Neuron (in vitro differentiated cells): ENCODE measurements at regions not wholly inside any gene's neighbourhood (a gene's known extent, or its start where the extent isn't known, plus 50 kb on each side); places are given as distances from the start of the nearest gene placed in this dataset.
A peak's percentile ranks its signal among the peaks of the same experiment; 100 is the strongest.

Experiments
- H2AFZ ChIP-seq: one replicate; pipeline ENCODE4 v1.6.1; 2013; ENCODE audit warnings: low read depth, mild to moderate bottlenecking, inconsistent platforms, low read length, moderate library complexity
- H3K27me3 ChIP-seq: one replicate; pipeline ENCODE4 v1.6.1; 2013; ENCODE audit warnings: low read length; ENCODE audit not compliant: insufficient read depth
- H3K36me3 ChIP-seq: one replicate; pipeline ENCODE4 v1.6.1; 2013; ENCODE audit warnings: low read length; ENCODE audit not compliant: insufficient read depth
- H3K4me1 ChIP-seq: one replicate; pipeline ENCODE4 v1.6.1; 2013; ENCODE audit warnings: low read length; ENCODE audit not compliant: insufficient read depth
- H3K4me3 ChIP-seq: 2 replicates; pipeline ENCODE4 v1.5.1; 2013; ENCODE audit warnings: mild to moderate bottlenecking, low read length, moderate library complexity
- H3K9me3 ChIP-seq: one replicate; pipeline ENCODE4 v1.6.1; 2013; ENCODE audit warnings: low read length

DNA sequence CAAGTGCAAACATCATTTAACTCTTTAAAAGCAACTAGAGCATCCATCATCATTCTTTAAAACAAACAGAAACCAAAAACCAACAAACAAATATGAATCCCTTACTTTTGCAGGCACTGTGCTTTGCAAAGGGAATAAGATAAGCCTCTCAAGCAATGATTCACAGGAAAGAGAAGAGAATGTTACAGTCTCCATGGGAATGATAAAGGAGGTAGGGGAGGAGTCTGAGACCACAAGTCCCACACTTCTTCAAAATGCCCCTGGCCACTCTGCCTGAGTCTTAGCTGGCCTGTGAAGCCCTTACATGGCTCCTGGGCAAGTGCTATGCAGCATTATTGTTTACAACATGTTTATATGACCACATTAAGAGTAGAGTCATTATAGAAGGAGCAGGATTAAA is 257.7 kb upstream of the MARCKS start:
- H2AFZ ChIP-seq, result no peak overlapping the region
- H3K4me3 ChIP-seq, result no peak overlapping the region
- no peaks in the 10 kb centered on the region for H3K27me3 ChIP-seq
- H3K36me3 ChIP-seq, result no peaks in the 10 kb centered on the region
- H3K9me3 ChIP-seq, result peaks cover 3% of the 10 kb centered on the region
- peaks cover 7% of the 10 kb centered on the region for H3K4me1 ChIP-seq

DNA sequence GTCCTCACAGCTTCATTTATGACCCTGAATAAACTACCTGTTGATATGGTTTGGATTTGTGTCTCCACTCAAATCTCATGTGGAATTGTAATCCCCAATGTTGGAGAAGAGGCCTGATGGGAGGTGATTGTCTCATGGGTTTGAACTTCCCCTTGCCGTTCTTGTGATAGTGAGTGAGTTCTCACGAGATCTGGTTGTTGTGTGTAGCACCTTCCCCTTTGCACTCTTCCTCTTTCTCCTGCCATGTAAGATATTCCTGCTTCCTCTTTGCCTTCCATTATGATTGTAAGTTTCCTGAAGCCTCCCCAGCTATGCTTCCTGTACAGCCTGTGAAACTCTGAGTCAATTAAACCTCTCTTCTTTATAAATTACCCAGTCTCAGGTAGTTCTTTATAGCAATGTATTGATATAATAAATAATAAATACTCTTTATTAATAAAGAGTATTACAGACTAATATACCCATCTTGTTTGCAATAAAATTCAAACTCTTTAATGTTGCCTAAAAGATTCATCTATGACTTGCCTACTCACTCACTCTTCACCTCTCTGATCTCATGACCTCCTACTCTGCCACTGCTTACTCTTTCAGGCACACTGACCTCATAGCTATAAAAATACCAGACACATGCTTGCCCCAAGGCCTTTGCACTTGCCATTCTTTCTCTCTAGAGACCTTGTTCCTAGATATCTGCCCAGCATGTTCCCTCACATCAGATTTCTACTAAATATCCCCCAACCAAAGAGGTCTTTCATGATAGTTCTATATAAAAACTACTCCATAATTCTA is 256.4 kb upstream of the MARCKS start:
- Histone ChIP-seq H3K4me1 (peaks cover 7% of the 10 kb centered on the region), H2AFZ (no peak overlapping the region), H3K36me3 (no peaks in the 10 kb centered on the region), H3K27me3 (no peaks in the 10 kb centered on the region), H3K9me3 (peaks cover 3% of the 10 kb centered on the region), H3K4me3 (no peak overlapping the region)

DNA sequence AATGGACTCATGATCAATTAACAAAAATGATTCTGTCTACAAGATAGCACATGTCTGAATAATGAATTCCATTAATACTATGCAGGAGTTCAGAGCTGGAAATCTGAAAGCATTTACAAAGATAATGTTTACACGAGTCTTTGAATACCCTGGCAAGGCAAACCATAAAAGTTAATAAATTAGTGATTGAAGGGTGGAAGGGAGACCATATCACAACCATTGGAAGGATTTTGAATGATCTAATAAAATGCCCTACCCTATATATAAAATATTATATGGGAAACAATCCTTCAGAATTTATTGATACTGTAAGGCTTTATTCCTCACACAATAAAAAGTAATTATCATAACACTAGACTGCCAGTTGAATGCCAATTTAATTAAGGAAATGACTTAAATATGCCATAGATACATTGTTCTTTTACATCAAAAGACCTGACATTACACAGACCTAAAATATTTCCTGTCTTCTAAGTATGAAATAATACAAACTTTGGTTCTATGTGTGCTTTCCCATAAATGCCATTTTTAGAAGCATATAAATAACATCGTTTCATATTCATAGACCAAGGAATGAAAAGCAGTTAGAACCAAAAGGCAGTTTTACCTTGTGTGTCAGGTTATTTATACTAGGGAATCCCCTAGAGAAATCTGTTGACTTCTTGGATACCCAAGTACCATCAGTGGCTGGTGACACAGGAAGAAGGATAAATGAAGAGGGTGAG is 249.2 kb upstream of the MARCKS start:
- no peaks in the 10 kb centered on the region for H3K27me3 ChIP-seq
- no peaks in the 10 kb centered on the region for H3K36me3 ChIP-seq
- peaks cover 1% of the 10 kb centered on the region for H3K9me3 ChIP-seq
- H3K4me3 ChIP-seq, result no peak overlapping the region
- peaks cover 11% of the 10 kb centered on the region for H3K4me1 ChIP-seq
- no peak overlapping the region for H2AFZ ChIP-seq

DNA sequence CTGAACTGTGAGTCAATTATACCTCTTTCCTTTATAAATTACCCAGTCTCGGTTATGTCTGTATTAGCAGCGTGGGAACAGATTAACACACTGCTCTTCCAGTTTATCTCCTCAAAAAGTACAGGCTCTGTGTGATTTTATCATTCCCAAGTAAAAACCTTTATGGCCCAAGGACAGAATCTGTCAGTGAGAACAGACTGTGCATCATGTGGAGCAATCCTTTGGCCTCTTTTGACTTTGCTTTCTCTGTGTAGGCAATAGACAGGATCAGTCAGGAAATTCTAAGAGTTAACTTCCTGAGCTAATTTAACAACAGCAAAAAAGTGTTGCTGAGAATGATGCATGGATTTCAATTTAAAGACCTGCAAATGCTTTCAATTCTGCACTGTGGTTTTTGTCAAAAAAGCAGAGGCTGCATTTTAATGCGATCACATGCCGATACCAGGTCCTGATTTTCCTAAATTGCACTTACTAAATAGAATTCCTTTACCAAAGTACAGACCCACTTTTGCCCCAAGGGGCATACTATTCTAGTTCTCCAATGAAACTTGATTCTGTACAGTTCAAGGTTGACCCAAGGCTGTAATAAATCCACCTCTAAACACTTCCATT is 246.7 kb upstream of the MARCKS start:
- Histone ChIP-seq H3K27me3 (no peaks in the 10 kb centered on the region), H3K9me3 (peaks cover 2% of the 10 kb centered on the region), H3K4me1 (peaks cover 11% of the 10 kb centered on the region), H3K36me3 (no peaks in the 10 kb centered on the region), H3K4me3 (no peak overlapping the region), H2AFZ (peak overlapping the region; percentile 43)

DNA sequence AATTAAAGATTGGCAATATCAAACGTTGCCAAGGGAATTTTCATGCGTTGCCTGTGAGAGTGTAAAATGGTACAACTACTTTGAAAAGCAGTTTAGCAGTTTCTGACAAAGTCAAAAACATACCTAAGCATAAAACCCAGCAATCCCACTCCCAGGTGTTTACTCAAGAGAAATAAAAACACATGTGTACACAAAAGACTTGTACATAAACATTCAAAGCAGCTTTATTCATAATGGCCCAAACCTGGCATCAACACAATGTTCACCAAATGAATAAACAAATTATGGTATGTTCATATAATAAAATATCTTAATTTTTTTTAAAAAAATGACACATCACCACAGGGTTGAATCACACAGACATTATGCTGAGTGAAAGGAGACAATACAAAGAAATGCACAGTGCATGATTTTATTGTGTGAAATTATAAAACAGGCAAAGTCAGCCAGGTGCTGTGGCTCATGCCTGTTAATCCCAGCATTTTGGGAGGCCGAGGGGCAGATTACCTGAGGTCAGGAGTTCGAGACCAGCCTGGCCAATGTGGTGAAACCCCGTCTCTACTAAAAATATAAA is 240.4 kb upstream of the MARCKS start:
- no peak overlapping the region for H2AFZ ChIP-seq
- no peak overlapping the region for H3K4me3 ChIP-seq
- H3K27me3 ChIP-seq, result no peaks in the 10 kb centered on the region
- H3K36me3 ChIP-seq, result no peaks in the 10 kb centered on the region
- H3K4me1 ChIP-seq, result peaks cover 6% of the 10 kb centered on the region
- peaks cover 2% of the 10 kb centered on the region for H3K9me3 ChIP-seq

DNA sequence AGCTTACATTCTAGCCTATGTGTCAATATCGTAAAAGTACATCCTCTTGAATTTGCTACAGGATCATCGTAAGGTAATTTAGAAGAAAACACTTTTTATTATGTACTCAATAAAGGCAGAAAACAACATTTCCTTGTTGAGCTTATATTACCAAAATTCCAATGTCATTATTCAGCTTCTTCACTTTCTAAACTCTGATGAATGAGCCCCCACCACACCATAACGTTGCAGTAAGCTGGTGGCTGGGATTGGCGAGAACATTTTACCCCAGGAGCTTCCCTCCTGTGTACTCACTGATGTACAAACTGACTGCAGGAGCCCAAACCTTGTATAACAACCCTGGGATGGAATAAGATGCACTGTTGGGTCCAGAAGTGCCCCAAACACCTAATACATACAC is 238.1 kb upstream of the MARCKS start:
- Histone ChIP-seq H2AFZ (no peak overlapping the region), H3K9me3 (no peaks in the 10 kb centered on the region), H3K36me3 (no peaks in the 10 kb centered on the region), H3K4me3 (no peak overlapping the region), H3K4me1 (peaks cover 6% of the 10 kb centered on the region), H3K27me3 (no peaks in the 10 kb centered on the region)

DNA sequence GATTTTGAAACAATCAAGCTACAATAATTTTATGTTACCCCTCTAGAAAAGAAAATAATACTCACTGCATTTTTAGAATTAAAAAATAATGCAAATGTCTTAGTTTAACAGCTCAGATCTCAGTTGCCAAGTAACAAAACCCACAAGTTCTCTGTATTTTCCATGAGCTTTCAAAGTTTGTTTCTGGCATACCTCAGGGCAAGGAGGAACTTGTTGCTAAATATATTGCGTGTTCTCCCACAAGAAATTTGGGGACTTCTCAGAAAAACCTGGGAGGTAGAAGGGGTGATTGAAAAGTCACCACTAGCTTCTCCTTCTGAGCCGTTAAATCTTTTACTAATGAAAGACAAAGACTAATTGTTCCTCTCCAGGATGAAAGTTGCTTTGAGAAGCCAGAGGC is 236.8 kb upstream of the MARCKS start:
- Histone ChIP-seq H3K9me3 (no peaks in the 10 kb centered on the region), H3K4me1 (peaks cover 6% of the 10 kb centered on the region), H3K27me3 (no peaks in the 10 kb centered on the region), H3K36me3 (no peaks in the 10 kb centered on the region), H3K4me3 (no peak overlapping the region), H2AFZ (no peak overlapping the region)

DNA sequence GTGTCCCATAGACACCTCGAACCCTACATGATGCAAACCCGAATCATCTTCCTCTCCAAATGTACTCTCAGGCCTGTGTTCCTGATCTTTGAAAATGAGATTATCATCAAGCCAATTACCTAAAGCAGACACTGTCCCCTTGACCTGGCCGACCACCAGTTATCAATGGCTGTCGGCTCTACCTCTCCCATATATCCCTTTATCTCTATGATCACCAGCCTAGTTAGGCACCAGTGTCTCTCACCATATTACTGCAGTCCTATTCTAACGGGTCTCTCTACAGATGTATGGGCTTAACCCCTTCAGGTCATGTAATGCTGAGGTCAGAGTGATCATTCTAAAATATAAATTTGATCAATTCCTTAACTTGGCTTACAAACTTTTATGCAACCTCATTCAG is 234.9 kb upstream of the MARCKS start:
- H3K4me3 ChIP-seq, result no peak overlapping the region
- no peaks in the 10 kb centered on the region for H3K27me3 ChIP-seq
- no peaks in the 10 kb centered on the region for H3K36me3 ChIP-seq
- no peaks in the 10 kb centered on the region for H3K9me3 ChIP-seq
- no peak overlapping the region for H2AFZ ChIP-seq
- H3K4me1 ChIP-seq, result peaks cover 6% of the 10 kb centered on the region

DNA sequence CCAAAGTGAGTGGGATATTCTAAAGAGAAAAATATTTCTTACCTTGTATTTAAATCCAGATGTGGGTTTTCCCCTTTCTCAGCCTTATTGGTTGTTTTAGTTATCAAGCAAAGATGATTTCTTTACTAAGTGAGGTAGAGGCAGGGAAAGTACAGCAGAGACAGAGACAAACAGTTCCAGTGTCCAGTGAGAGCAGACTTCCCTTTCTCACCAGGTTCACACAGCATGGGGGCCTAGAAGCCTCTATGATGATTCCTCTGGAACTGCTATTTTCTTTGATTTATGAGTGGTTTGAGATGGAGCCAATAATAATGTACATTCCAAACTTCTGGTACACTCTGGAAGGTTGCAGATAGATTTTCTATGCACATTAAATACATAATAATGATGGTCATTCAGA is 234.0 kb upstream of the MARCKS start:
- H3K4me3 ChIP-seq, result no peak overlapping the region
- H3K36me3 ChIP-seq, result no peaks in the 10 kb centered on the region

DNA sequence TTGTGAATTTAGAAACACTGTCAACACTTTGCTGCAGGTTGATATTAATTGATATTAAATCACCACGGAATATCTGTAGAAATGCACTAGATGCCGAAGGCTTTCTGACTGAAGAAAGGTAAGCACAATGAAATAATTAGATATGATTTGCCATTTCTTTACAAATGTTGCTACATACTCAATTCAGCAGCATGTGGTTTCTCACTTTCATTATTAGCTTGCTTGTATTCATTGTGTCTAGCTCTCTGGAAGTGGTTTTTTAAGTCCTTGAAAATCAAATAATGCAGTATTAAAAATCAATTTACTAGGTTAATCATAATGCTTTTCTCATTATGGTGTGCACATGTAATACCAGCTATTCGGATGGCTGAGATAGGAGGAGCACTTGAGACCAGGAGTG is 231.3 kb upstream of the MARCKS start:
- no peak overlapping the region for H2AFZ ChIP-seq
- H3K36me3 ChIP-seq, result no peaks in the 10 kb centered on the region
- H3K9me3 ChIP-seq, result no peaks in the 10 kb centered on the region
- no peak overlapping the region for H3K4me3 ChIP-seq
- H3K27me3 ChIP-seq, result no peaks in the 10 kb centered on the region
- H3K4me1 ChIP-seq, result peaks cover 3% of the 10 kb centered on the region

More for the DNA sequence above, 234.0 kb upstream of the MARCKS start:
- no peak overlapping the region for H2AFZ ChIP-seq
- peaks cover 6% of the 10 kb centered on the region for H3K4me1 ChIP-seq
- H3K27me3 ChIP-seq, result no peaks in the 10 kb centered on the region
- H3K9me3 ChIP-seq, result no peaks in the 10 kb centered on the region

DNA sequence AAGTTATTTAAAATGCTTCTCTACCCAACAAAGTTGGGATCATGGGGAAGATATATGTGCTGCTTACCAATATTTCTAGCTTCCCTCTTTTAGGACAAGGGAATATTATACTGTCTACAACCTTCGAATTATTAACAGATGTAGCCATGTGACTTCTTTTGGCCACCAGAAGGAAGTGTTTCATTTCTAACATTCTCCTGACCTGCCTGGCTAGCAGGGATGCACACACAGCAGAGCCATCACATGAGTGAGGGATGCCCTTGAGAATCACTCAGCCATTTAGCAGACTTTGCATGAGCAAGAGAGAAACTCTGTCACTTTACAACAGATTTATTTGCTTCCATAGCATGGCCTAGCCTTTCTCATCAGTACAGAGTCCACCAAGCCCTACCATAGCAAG is 230.7 kb upstream of the MARCKS start:
- Histone ChIP-seq H3K4me1 (peaks cover 7% of the 10 kb centered on the region), H3K27me3 (no peaks in the 10 kb centered on the region), H3K4me3 (no peak overlapping the region), H3K9me3 (no peaks in the 10 kb centered on the region), H2AFZ (no peak overlapping the region), H3K36me3 (no peaks in the 10 kb centered on the region)

DNA sequence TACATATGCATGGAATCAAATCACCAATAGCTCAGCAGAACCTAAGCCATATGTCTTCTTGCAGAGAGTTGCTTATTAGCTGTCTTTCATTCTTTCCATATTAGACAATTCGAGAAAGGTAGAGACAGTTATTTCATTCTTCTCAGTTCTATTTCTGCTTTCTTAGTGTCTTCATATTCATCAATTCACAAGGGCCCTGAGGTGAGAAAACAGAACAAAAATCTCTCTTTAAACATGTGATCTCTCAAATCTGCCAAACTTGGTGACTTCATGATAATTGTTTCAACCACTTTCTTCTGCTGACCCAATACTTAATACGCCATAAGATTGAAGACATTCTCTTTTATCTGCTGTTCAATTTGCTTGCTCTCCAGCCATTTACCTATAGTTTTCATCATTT is 229.7 kb upstream of the MARCKS start:
- Histone ChIP-seq H3K27me3 (no peaks in the 10 kb centered on the region), H3K9me3 (no peaks in the 10 kb centered on the region), H3K4me1 (peaks cover 12% of the 10 kb centered on the region), H3K36me3 (no peaks in the 10 kb centered on the region), H2AFZ (no peak overlapping the region), H3K4me3 (no peak overlapping the region)

DNA sequence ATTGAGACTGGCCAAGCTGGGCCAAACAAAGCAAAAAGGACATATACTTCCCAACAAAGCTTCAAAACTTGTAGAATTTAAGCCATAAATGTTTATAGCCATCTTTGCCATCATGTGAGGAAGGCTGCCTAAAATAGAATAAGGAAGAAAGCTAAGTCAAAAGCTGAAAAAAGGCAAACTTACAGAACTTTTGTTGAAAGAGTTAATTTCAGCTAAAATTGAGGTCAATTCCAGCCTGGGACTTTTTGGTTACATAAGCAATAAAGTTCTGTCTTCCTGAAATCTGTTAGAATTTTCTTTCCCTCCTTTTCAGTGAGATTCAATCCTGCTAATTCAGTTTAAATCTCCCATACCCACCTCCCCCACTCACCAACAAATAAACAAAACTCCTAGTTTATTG is 227.9 kb upstream of the MARCKS start:
- Histone ChIP-seq H3K36me3 (no peaks in the 10 kb centered on the region), H3K27me3 (no peaks in the 10 kb centered on the region), H2AFZ (no peak overlapping the region), H3K4me3 (no peak overlapping the region), H3K9me3 (no peaks in the 10 kb centered on the region), H3K4me1 (peaks cover 14% of the 10 kb centered on the region)
